ENCODE measurements at regions not wholly inside any gene's neighbourhood (a gene's known extent, or its start where the extent isn't known, plus 50 kb on each side); places are given as distances from the start of the nearest gene placed in this dataset.
"Not testable (repeated sequence)": the region's sequence is repeated elsewhere in the genome, so short reads cannot be mapped to it uniquely, and the experiment has no call there.

DNA sequence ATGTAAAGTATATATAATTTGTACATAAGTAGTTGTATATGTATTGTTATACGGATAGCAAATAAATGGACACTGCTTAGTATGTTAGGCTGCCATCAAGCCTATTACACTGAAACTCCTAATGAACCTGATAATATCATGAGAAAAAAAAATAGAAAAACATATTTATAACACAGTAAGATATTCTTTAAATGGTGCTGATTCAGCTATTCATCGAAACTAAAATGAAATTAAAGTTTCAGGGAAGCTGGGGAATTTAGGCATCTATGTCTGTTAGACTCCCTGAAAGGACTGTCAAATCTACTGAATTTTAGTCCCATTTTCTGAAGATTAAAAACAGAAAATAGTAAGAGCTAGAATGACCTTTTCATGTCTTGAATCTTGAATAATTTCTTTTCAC, 647.1 kb upstream of the PABPC4L start:
- DNase-seq: no peak

DNA sequence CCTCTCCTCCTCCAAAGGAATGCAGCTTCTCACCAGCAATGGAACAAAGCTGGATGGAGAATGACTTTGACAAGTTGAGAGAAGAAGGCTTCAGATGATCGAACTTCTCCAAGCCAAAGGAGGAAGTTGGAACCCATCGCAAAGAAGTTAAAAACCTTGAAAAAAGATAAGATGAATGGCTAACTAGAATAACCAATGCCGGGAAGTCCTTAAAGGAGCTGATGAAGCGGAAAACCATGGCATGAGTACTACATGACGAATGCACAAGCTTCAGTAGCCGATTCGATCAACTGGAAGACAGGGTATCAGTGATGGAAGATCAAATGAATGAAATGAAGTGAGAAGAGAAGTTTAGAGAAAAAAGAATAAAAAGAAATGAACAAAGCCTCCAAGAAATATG, 629.2 kb upstream of the PABPC4L start:
- not testable (repeated sequence) for DNase-seq

DNA sequence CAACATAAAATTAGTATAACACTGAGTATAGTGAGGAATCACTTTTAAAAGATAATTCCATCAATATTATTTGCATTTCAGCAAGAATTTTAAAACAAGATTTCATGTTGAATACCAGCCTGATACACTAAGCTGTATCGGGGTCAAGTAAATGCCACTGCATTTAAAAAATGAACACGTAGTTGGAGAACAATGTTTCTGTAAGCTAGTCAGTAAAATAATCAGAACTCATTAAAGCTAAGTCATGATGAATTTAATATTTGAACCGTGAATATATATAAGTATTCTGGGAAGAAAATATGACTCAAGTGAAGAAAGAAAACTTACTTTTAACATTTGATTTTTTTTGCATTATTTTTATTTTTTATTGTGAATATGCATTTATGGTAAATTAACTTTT, 611.0 kb upstream of the PABPC4L start:
- no peak for DNase-seq

DNA sequence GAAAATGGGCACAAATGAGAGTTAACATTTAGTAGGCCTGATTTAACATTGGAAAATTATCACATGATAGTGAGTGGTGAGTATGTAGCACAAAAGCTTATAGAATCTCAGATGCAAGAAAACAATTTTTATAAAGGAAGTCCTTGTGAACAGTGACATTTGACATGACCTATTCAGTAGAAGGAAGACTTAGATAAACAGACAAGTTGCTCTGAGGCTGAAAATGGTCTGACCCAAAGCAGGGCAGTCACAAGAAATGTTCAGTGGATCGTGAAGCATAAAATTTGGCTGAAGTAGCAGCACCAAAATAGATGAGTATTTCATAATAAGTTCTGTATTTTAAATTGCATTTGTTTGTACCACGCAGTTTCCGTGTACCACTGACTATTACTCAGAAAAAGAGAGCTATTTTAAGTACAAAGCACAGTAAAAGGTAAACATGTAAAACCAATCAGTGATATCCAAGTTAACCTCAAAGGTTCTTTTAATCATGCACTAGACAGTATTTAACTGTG, 605.7 kb upstream of the PABPC4L start:
- DNase-seq: no peak

DNA sequence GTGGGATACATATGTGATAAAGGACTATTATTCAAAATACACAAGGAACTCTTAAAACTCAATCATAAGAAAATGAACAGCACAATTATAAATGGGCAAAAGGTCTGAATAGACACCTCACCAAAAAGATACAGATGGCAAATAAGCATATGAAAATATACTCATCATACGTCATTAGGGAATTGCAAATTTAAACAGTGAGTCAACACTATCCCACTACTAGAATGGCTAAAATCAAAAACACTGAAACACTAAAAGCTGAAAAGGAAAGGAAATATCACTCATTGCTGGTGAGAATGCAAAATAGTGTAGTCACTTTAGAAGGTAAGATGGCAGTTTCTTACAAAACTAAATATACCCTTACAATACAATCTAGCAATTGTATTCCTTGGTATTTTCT, 597.0 kb upstream of the PABPC4L start:
- DNase-seq: no peak

DNA sequence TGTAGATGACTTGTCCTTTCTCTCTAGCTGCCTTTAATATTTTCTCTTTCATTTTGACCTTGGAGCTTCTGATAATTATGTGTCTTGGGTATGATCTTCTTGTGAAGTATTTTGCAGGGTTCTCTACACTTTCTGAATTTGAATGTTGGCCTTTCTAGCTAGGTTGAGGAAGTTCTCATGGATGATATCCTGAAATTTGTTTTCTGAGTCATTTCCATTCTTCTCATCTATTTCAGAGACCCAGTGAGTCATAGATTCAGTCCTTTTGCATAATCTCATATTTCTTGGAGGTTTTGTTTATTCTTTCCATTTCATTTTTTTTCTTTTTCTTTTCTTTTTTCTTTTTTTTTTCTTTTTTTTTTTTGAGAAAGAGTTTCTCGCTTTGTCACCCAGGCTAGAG, 585.7 kb upstream of the PABPC4L start:
- no peak for DNase-seq

DNA sequence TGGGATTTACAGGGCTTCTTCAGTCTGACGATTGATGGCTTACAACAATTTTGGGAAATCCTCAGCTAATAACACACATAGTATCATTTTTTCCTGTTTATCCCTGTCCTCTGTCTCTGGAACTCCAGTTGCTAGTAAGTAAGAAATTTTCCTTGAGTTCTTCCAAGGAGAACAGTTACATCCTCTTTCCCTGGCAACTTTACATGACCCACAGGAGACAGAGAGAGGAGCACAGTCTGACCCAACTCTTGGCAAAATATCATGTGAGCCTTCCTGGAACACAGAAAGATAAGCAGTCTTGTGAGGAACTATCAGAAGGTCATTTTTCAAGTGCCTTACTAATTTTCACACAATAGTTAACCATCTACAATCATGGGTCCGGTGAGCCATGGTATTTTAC, 578.7 kb upstream of the PABPC4L start:
- no peak for DNase-seq

DNA sequence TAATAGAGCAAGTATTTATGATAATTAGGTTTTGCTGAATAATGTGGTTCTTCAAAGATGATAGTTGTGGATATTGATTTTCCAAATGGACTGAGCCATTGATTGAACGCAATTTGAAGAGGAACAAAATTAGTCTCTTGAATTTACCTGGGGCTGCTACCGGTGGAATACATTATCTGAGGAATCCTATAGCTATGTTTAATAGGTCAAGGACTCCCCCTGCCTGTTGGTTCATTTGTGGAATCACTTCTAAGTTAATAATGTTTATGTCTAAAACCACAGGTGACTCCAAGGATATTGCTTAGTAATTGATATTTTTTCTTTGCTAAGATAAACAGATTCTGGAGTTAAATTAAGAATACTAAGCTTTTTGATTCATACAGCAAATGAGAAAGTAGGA, 576.0 kb upstream of the PABPC4L start:
- no peak for DNase-seq

DNA sequence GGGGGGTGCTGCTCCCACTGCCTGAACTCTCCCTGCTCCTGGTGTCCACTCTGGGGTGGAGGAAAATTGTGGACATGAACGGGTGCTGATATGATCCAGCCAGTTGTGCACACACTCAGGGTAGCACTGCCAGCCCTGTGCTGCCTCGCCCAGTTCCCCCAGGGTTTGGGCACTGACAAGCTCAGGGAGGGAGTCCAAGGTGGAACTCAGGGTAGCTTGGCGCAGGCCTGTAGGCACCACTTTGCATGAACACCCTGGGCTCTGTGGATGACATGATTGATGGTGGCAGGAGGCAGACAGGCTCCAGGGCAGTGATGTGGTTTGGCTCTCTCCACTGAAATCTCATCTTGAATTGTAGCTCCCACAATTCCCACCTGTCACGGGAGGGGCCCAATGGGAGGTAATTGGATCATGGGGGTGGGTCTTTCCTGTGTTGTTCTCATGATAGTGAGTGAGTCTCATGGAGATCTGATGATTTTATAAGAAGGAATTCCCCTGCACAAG, 572.0 kb upstream of the PABPC4L start:
- no peak for DNase-seq

DNA sequence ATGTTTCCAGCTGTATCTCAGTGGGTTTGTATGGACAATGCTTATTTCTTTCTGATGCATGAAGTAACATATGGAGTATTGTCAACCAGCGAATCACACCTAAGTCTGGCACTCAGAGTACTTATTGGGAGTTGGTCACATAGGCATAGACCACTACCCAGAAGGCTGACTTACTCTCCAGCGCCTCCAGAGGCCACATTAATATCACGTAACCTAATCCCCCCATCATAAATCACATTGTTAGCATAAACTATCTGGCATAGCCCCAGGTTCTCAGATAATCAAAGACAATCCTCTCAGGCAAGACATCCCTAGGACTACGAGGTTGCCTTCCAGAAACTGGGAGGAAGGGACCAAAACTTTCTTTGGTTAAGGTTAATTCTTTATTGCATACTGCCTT, 560.5 kb upstream of the PABPC4L start:
- no peak for DNase-seq

DNA sequence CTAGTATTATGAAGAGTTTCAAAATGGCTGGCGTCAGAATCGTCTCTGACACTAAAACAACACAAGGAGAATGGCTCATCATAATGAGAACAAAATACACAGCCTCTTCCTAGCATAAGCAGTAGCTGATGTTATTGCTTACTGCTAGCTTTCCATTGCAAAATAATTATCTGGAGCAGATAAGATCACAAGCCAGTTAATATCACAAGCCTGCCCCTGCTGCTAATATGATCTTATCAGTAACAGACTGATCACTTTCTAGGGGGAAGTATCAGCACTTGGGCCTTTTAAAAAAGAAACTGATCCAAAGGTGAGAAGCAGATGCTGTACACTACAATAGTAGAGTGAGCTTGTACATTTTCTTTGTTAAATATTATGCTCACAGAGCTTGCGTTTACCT, 554.8 kb upstream of the PABPC4L start:
- no peak for DNase-seq

DNA sequence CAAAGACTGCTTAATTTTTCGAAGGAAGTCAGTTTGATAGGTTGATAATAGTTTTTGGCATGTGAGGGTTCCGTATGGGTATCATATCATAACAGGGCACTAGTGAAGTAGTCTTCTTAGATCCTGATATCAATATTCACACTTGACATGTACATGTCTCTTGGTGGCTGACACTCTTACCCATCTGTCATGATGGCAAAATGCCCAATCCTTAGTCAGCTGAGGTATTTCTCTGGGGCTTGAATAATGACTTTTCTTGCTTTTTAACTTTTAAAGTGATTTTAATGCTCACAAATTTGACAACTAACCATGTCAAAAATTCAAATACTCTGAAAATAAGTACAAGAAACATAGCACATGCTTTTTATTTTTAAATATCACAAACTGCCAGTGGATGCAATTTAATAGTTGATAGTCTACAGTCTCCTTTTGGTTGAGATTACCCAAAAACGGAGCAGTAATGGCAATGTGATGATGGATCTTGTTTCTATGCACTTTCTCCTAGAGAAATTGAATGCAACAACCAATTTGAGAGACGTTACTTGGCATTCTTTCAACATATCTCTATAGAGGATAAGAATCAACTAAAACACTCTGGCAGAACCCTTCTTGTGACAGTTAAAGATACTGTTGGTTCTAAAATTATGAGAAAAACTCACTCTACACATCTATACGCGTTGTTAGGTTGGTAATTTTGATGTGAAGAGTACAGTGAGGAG, 552.9 kb upstream of the PABPC4L start:
- no peak for DNase-seq

DNA sequence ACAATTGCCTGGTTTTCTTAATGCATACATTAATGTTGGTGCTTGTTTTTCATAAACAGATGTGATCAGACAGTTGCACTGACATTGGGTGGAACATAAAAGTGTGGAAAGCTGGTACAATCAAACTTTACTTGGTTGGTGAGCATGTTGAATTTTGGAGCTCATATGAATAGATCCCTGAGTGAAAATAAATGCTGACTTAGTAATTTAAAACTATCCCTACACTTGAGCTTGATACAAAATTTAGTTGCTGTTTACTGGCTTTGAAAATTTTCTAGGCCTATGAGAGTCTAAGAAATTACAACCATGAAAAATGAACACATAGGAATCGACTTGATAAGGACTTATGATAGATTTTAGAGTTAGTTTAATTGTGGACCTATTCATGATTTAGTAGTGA, 551.8 kb upstream of the PABPC4L start:
- no peak for DNase-seq

DNA sequence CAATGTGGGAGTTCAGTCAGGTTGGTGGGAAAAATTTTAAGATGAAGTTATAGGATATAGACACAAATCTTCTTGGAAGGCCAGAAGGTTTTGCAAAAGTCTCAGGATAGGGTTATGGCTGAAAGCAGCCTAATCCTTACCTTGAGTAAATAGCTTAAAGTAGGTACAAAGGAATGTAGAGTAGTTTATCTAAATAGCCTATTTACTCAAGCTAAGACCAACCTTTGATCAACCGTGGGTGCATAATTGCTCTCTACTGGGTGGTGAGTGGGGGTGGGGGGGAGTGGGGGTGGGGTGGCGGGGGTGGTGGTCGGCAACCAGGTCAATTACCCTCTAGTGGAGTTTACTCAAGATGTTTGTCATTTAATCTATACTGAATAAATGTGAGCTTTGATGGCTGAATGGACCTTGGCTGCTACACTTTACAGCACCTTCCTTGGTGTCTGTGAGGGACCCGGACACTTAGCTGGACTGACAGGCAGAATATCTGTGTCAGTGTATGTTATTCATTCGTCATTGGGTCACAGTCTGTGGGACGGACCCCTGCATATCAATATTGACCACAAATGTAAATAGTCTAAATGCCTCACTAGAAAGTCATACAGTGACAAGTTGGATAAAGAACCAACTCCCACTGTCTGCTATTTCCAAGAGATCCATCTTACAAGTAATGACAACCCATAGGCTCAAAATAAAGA, 545.7 kb upstream of the PABPC4L start:
- no peak for DNase-seq

DNA sequence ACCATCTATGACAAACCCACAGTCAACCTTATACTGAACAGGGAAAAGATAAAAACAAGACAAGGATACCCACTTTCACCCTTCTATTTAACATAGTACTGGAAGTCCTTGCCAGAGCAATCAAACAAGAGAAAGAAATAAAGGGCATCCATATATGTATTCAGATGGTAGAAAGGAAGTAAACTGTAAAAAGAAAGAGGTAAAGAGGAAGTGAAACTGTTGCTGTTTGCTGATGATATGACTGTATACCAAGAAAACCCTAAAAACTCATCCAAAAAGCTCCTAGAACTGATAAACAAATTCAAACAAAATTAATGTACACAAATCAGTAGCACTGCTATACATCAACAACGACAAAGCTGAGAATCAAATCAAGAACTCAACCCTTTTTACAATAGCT, 538.7 kb upstream of the PABPC4L start:
- DNase-seq: no peak

DNA sequence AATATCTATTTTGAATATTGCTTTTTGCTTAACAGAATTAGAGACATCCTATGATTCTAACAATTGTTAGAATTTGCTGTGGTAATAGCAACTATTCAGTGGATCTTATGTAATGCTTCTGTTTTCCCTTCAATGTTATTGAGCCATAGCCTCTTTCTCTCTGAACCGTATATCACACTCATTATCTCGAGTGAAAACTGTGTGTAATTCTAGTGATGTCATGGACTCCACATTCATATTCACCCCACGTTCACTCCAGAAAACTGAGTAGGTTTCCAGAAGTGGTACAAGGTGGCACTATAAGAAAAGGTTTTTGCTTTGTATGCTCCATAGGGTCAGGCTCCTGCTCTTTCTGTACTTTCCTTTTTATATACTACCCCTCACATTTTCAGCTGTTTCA, 534.3 kb upstream of the PABPC4L start:
- no peak for DNase-seq

DNA sequence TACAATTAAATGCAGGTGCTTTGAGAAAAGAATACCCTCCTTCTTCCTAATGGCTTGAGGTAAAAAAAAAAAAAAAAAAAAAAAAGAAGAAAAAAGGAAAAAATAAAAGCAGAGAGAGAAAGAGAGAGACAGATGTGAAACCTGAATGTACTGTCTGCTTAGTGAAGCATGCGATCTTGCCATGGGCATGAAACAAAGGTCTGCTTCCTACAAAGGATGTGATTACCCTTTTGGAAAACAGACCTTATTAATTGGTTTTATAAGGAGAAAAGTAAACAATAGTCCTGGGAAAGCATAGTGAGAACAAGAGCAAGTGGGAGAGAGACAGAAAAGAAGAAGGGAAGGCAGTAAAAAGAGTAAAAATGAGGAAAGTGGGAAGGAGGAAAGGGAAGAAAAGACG, 526.1 kb upstream of the PABPC4L start:
- DNase-seq: no peak

DNA sequence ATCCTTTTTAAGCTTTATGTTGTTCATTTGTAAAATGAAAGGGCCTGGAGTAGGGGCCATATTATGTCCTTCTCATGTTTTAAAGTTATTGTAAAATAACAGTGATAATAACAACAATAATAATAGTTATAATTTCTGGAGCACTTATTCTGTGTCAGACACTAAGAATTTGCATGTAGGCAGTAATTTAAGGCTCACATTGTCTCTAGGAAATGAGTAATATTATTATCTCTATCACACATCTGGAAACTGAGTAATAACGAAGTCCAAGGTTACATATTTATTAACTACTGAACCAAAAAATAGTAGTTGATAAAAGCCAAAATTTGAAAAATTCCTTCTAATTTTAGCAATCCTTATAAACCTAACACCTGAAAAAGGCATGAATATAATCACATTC, 520.7 kb upstream of the PABPC4L start:
- no peak for DNase-seq

DNA sequence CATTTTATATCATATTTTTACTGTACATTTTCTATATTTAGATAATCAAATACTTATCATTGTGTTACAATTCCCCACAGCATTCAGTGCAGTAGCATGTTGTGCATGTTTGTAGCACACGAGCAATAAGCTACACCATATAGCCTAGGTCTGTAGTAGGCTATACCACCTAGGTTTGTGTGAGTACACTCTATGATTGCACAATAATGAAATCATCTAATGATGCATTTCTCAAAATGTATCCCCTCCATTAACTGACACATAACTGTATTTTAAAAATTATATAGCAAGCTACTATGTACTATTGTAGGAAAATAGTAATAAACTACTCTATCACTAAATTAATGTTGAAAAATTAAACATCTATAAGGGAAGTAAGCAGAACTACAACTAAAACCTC, 518.4 kb upstream of the PABPC4L start:
- no peak for DNase-seq

DNA sequence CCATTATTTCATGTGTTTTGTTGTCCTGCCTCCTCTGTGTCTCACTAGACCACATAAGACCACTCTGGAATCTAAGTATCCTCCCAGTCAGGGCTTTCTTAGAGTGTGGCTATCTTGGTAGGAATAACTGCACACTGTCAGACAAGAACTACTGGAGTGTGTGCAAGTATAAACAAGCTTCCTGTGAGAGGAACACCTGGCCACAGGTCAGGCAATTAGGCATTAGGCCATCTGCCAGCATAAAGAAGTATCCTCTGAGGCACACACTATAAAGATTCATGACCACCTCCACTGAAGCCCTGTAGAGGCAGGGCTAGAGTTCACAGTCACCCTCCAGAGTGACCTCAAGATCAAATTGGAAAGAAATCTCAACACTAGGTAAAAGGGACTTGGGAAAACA, 507.0 kb upstream of the PABPC4L start:
- DNase-seq: no peak

DNA sequence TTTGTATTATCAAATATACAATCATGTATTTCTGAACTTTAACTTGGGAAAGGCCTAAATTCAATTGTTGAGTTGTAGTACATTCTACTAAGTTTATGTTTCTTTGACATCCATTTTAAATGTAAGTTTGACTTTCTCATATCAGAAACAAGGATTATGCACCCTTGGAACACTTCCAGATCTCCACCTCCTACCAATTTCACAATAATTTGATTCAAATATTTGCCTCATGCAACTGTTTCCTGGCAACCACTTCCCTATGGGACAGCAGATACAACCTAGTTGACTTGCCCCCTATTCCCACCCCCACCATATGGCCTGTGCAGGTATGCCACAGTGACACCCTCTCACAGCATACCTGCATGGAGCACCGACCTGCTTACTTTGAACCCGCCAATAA, 506.4 kb upstream of the PABPC4L start:
- no peak for DNase-seq

DNA sequence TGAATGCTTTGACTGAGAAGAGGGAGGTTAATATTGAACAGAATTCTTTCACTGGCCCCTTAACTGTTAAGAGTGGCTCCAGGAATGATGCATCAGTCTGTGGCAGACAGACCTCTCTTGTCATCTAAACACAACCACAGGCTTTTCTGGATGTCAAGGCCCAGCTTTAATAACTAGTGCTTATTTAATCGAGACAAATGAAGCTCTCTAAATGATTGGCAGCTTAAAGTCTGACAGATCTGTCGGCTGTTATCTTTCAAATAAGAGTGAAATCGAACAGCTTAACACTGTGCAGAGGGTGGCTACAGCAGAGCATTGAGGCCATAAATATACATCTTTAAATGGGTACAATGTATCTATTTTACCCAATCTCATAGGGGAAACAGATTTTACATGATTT, 500.8 kb upstream of the PABPC4L start:
- DNase-seq: no peak

DNA sequence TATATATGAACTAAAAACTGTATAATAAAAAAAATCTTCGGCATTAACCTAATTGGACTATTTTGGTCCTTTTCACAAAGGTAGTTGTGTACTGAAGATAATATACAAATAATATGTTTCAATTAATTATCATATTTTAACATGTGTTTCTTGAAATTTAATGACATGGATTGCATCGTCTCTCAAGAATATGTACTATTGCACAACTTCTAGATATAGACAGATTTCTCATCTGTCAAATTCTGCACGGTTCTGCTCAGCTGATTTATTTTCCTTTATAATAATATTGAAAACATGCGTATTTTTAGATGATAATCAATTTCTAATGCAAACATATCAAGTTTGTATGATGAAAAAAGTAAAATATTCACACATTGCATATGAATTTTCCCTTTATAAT, 498.7 kb upstream of the PABPC4L start:
- DNase-seq: no peak

DNA sequence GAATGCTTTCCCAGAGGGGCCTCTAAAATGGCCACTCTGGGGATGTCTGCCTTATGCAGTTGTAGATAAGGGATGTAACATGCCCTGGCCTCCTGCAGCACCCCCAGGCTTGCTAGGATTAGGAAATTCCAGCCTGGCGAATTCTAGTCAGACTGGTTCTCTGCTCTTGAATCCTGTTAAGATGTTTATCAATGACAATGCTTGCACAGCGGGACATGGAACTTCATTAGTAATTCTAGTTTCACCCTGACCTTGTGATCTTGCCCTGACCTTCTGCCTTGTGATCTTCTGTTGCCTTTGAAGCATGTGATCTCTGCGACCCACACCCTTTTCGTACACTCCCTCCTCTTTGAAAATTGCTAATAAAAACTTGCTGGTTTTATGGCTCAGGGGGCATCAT, 497.2 kb upstream of the PABPC4L start:
- not testable (repeated sequence) for DNase-seq

DNA sequence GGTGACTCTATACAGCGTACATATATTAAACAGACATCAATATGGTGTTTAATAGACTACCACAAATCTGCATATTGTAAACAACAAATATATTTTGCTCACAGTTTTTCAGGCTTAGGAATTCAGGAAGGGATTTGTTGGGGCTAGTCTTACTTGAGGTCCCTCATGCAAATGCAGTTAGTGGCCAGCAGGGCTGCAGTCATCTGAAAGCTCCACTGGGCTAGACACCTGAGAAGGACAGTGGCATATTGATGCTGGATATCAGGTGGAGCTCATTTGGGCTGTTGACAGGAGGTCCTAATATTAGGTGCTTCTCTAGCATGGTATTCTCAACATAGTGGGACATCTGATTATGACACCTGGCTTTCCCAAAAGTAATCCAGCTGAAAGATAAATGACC, 493.8 kb upstream of the PABPC4L start:
- no peak for DNase-seq
